PC-9 (cell line): ENCODE measurements at regions not wholly inside any gene's neighbourhood (a gene's known extent, or its start where the extent isn't known, plus 50 kb on each side); places are given as distances from the start of the nearest gene placed in this dataset.

Experiments
- BruUV-seq: library from RNA; stranded (reverse); fragments of 400-500 nt; replicated peaks from 2 replicates; lab custom pipeline; 2021; lab: Mats Ljungman, UMichigan
- CTCF ChIA-PET: fragments of 300-600 bp; sonication (Branson Sonifier 250); formaldehyde crosslinking; loops from one replicate; lab custom pipeline; 2022; ENCODE audit warnings: antibody characterized with exemption; lab: Charles Lee
- POLR2A ChIA-PET: fragments of 300-600 bp; sonication (Branson Sonifier 250); formaldehyde crosslinking; loops from one replicate; lab custom pipeline; 2022; ENCODE audit warnings: antibody characterized with exemption; ENCODE audit not compliant: unreplicated experiment; lab: Charles Lee
- DNase-seq, 2 experiments: peaks; one replicate each; pipeline versions ENCODE4 v3.0.0 to v3.0.0-alpha.2; 2015 to 2022; ENCODE audit warnings: mixed read lengths in 1 of 2
- H2AFZ ChIP-seq: fragments of 200-600 bp; sonication (generic); 2 replicates; pipeline ENCODE4 v1.8.1; 2017; ENCODE audit warnings: antibody characterized with exemption
- H3F3A ChIP-seq: fragments of 200-600 bp; sonication (generic); 2 replicates; pipeline ENCODE4 v1.8.1; 2017; ENCODE audit warnings: antibody characterized with exemption, mild to moderate bottlenecking, low read depth; ENCODE audit not compliant: insufficient read depth
- H3K27ac ChIP-seq: fragments of 200-600 bp; sonication (generic); 2 replicates; pipeline ENCODE4 v1.6.1; 2016; ENCODE audit warnings: mixed run types
- H3K27me3 ChIP-seq: fragments of 200-600 bp; sonication (generic); 2 replicates; pipeline ENCODE4 v1.6.1; 2016; ENCODE audit warnings: low read depth, mixed run types; ENCODE audit not compliant: insufficient read depth
- H3K36me3 ChIP-seq: fragments of 200-600 bp; sonication (generic); 2 replicates; pipeline ENCODE4 v1.6.1; 2016; ENCODE audit warnings: low read depth, mixed run types
- H3K4me1 ChIP-seq: fragments of 200-600 bp; sonication (generic); replicated peaks from 2 replicates; pipeline ENCODE4 v1.6.1; 2016; ENCODE audit warnings: mixed run types; ENCODE audit not compliant: insufficient read depth
- H3K4me2 ChIP-seq: fragments of 200-600 bp; sonication (generic); 2 replicates; pipeline ENCODE4 v1.6.1; 2017; ENCODE audit warnings: mixed run types
- H3K4me3 ChIP-seq: fragments of 200-600 bp; sonication (generic); 2 replicates; pipeline ENCODE4 v1.6.1; 2016; ENCODE audit warnings: mixed run types
- H3K79me2 ChIP-seq: fragments of 200-600 bp; sonication (generic); 2 replicates; pipeline ENCODE4 v1.6.1; 2017; ENCODE audit warnings: low read depth, mixed run types
- H3K9me2 ChIP-seq: fragments of 200-600 bp; sonication (generic); 2 replicates; pipeline ENCODE4 v1.8.1; 2017; ENCODE audit warnings: mild to moderate bottlenecking; ENCODE audit not compliant: insufficient read depth
- H3K9me3 ChIP-seq: fragments of 200-600 bp; sonication (generic); 2 replicates; pipeline ENCODE4 v1.8.1; 2016; ENCODE audit warnings: low read depth; ENCODE audit not compliant: insufficient read depth
- H4K20me1 ChIP-seq: fragments of 200-600 bp; sonication (generic); 2 replicates; pipeline ENCODE4 v1.8.1; 2017; ENCODE audit not compliant: insufficient read depth
- EZH2 ChIP-seq: fragments of 200-600 bp; sonication (generic); IDR thresholded peaks from 2 replicates; pipeline ENCODE4 v1.8.0; 2017; ENCODE audit warnings: antibody characterized with exemption, low read depth
- intact Hi-C: fragments of 100-400 bp; cut with micrococcal nuclease; formaldehyde crosslinking; loops from one replicate; pipeline ENCODE4 v1.10.0; 2022; ENCODE audit not compliant: unreplicated experiment
- TF ChIP-seq, protein P1 (sequence below): fragments of 200-600 bp; sonication (generic); conservative IDR thresholded peaks from 2 replicates; pipeline ENCODE4 v1.6.1; 2017; ENCODE audit warnings: mixed run types, antibody characterized with exemption, mild to moderate bottlenecking, moderate library complexity

DNA sequence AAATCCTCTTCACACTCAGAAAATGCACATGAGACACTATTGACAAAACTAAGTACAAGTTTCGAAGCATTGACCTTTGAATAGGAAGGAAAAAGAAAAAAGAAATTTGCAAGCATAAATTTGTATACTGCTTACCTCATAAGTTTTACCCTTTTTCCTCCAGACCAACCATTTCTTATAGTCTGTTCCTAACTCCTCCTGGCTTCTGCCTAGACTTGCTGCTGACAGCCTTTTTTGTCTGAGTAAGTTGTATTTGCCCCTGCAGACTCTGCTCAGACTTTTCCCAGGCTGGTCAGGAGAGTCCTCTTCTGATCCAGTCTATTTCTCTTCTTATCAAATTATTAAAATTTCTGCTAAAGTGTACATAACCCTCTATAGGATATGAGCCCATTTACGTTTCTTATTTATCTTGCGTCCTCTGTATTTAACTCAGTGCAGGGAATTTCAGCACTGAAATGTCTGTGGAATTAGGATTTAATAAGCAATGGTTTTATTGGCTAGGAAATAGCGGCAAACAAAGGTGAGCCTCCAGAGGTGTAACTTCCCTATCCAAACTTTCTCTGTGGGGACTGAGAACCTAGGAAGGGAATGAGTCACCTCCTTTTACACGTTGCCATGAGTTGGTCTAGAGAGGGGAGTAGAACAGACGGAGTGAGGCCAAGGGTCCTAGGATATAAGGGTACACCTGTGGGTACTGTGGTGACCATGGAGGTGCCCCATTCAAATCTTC, 207.1 kb upstream of the MARCKS start:
- DNase-seq: no peak
- no peak overlapping the region for H2AFZ ChIP-seq
- H3K9me3 ChIP-seq: no peaks in the 10 kb centered on the region
- H3K27ac ChIP-seq: no peak overlapping the region
- peaks cover 20% of the 10 kb centered on the region for H3F3A ChIP-seq
- no peaks in the 10 kb centered on the region for H3K79me2 ChIP-seq
- TF ChIP-seq EZH2: no peak
- TF ChIP-seq, protein P1, sequence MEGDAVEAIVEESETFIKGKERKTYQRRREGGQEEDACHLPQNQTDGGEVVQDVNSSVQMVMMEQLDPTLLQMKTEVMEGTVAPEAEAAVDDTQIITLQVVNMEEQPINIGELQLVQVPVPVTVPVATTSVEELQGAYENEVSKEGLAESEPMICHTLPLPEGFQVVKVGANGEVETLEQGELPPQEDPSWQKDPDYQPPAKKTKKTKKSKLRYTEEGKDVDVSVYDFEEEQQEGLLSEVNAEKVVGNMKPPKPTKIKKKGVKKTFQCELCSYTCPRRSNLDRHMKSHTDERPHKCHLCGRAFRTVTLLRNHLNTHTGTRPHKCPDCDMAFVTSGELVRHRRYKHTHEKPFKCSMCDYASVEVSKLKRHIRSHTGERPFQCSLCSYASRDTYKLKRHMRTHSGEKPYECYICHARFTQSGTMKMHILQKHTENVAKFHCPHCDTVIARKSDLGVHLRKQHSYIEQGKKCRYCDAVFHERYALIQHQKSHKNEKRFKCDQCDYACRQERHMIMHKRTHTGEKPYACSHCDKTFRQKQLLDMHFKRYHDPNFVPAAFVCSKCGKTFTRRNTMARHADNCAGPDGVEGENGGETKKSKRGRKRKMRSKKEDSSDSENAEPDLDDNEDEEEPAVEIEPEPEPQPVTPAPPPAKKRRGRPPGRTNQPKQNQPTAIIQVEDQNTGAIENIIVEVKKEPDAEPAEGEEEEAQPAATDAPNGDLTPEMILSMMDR: no peak
- no peaks in the 10 kb centered on the region for H3K36me3 ChIP-seq
- H3K9me2 ChIP-seq: no peaks in the 10 kb centered on the region
- ChIA-PET CTCF (no interaction called here), POLR2A (no interaction called here)
- no peaks in the 10 kb centered on the region for H4K20me1 ChIP-seq
- intact Hi-C loops: loop anchor here (5.0 to 10.0 kb wide), 2 partner anchors 45 to 207 kb away; partner anchors contain the start of gene MARCKS
- no TSS peak for BruUV-seq
- H3K4me1 ChIP-seq: peaks cover 26% of the 10 kb centered on the region
- H3K27me3 ChIP-seq: no peaks in the 10 kb centered on the region
- H3K4me2 ChIP-seq: no peak overlapping the region
- no peak overlapping the region for H3K4me3 ChIP-seq

- CTCF ChIA-PET: interaction anchor here (0.6 kb wide), 1 partner anchor 234 kb away, joined by 3 read pairs; no protein-coding TSS in a partner anchor
- peaks cover 2% of the 10 kb centered on the region; the same call in 1 of the 2 replicates for H3K9me3 ChIP-seq
- H3K4me1 ChIP-seq: peaks cover 26% of the 10 kb centered on the region
- BruUV-seq: no TSS peak
- intact Hi-C loops: loop anchor here (5.0 kb wide), 1 partner anchor 207 kb away; the partner anchor contains the start of gene MARCKS
- no peaks in the 10 kb centered on the region for H3K79me2 ChIP-seq
- H2AFZ ChIP-seq: no peak overlapping the region
- peaks cover 19% of the 10 kb centered on the region for H3F3A ChIP-seq
- no peak overlapping the region for H3K4me2 ChIP-seq
- no peaks in the 10 kb centered on the region for H3K9me2 ChIP-seq
- no peaks in the 10 kb centered on the region for H3K36me3 ChIP-seq
- no peak overlapping the region for H3K4me3 ChIP-seq
- H3K27ac ChIP-seq: no peak overlapping the region
- no peak for DNase-seq
- H4K20me1 ChIP-seq: no peaks in the 10 kb centered on the region
- H3K27me3 ChIP-seq: no peaks in the 10 kb centered on the region
- POLR2A ChIA-PET: no interaction called here
- no peak for TF ChIP-seq EZH2
- TF ChIP-seq, protein P1: no peak
Measured at GRCh38 chr6:113650610-113650979, 206.6 kb upstream of the MARCKS start.

DNA sequence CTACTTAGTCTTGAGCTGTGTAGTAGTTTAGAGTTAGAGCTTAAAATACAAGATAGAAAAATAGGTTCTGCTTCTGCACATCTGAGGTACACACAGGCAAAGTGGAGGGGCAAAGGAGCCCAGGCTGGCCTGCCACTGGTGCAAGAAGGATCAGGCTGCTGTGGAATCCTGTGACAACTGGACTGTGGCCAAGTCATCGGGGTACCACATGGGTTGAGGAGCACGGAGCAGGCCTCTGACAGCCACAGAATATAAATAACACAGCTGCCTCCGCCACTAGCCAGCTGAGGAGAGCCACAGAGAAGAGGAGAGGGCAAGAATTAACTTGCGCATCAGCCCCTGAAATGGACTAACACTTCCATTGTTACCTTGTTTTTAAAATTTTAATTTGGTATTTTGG, 206.0 kb upstream of the MARCKS start:
- intact Hi-C loops: loop anchor here (5.0 kb wide), 1 partner anchor 206 kb away; the partner anchor contains the start of gene MARCKS
- Histone ChIP-seq H3K27me3 (no peaks in the 10 kb centered on the region), H3K36me3 (0 out of 2 replicates have a peak, but pooled peaks cover 4% of the 10 kb centered on the region), H2AFZ (no peak overlapping the region), H3K4me1 (peaks cover 26% of the 10 kb centered on the region), H3K27ac (no peak overlapping the region), H3K79me2 (no peaks in the 10 kb centered on the region), H3F3A (peaks cover 15% of the 10 kb centered on the region), H3K4me3 (no peak overlapping the region), H3K4me2 (no peak overlapping the region), H3K9me2 (no peaks in the 10 kb centered on the region), H3K9me3 (peaks cover 5% of the 10 kb centered on the region; the same call in 1 of the 2 replicates), H4K20me1 (no peaks in the 10 kb centered on the region)
- POLR2A ChIA-PET: no interaction called here
- no TSS peak for BruUV-seq
- DNase-seq: no peak
- TF ChIP-seq EZH2: no peak
- TF ChIP-seq, protein P1: no peak
- CTCF ChIA-PET: interaction anchor here (0.5 to 0.6 kb wide), 2 partner anchors 203 to 235 kb away, joined by 3 to 5 read pairs; no protein-coding TSS in a partner anchor
